ENCODE measurements at regions not wholly inside any gene's neighbourhood (a gene's known extent, or its start where the extent isn't known, plus 50 kb on each side); places are given as distances from the start of the nearest gene placed in this dataset.

DNA sequence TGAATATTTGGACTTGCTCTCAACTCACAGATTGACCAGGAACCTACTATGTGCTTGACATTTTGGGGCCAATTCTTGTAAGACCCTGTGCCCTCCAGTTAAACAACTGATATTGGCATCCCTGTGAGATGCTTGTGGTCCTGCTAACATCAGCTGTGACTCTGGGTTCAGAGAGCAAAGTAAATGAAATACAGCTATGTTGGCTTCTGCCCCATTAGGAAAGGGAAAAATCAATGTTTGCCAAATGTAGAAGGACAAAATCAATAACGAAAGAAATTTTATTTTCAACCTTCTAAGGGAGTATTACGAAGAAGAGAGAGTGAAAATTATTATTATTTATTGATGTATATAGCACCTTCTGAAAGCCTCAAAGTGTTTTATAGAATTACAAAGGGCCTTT is 266.9 kb upstream of the ARID1B start:
- DNase-seq = no peak

DNA sequence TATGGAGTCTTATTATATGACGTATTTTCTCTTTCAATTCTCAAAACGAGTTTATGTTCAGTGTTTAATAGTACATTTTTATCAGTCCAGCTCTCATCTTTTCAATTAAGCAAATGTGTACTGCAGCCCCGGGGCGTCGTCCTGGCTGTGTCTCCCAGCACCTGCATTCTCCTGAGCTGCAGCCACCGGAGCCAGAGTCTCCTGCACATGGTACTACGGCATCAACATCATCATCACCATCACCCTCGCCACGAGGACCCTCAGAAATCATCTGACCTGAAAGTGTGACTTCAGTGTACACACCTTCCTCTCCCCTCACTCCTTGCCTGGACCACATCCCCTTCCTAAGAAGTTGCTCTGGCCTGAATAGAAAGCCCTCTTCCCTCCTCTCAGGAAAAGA is 267.7 kb upstream of the ARID1B start:
- no peak for DNase-seq

- no peak for DNase-seq
Observed at GRCh38 chr6:156508923-156509322, 268.3 kb upstream of the ARID1B start.

GRCh38 chr6:156508126-156508525 is 269.1 kb upstream of the ARID1B start:
- no peak for DNase-seq

DNA sequence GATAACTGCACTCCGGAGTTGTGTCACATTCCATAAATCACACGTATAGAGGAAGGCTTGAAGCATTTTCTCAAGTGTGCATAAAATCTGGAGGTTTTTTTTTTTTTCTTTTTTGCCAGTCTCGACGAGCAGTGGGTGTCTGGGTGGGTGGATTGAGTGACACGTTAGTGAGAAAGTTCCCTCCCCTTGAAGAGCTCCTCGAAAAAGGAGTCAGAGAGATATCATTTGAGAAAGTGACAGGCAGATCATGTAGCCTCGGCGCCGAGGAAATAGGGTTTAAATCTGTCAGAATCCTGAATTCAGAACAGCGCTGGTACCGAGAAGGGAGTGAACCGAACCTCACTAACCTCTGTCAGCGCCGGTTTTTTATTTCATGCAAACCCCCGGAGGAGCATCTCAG is 269.5 kb upstream of the ARID1B start:
- no peak for DNase-seq

DNA sequence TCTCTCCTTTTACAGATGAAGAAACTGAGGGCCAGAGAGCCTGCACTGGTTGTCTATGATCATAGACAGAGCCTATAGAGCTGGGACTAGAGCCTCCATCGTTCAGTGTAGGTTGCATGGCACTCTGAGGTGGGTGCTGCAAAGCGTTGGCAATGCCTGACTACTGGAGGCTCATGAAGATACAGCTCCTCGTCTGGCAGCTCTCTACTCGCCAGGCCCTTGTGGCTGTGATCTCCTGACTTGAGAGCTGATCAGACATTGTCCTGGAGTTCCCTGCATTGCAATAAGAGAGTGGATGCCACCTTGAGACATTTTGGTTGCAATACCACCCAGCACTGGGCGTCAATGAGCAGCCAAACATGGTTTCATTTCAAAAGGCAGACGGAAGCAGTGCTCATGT is 270.1 kb upstream of the ARID1B start:
- DNase-seq = no peak

GRCh38 chr6:156502969-156503504 is 274.1 kb upstream of the ARID1B start:
- no peak for DNase-seq

- DNase-seq = no peak
Observed at GRCh38 chr6:156497618-156498017, 279.6 kb upstream of the ARID1B start.

DNA sequence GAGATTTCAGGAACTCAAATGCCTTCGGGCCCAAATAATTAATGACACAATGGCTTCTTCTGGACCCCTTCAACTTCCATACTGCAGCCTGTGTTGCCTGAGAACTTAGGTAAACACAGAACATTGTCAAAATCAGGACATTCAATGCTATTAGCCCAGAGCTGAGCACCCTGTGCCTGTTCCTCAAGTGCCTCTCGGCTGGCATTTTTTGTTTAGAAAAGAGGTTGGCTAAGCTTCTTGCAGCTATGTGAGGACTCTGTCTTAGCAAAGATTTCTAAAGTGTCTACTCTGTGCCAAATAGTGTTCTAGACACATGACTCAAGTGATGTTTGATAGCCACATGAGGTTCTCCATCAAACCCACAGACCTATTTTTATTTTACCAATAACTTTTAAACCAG is 289.3 kb upstream of the ARID1B start:
- no peak for DNase-seq

GRCh38 chr6:156485150-156485549 is 292.0 kb upstream of the ARID1B start:
- no peak for DNase-seq

- DNase-seq = no peak
Observed at GRCh38 chr6:156474507-156475120, 302.6 kb upstream of the ARID1B start.

DNA sequence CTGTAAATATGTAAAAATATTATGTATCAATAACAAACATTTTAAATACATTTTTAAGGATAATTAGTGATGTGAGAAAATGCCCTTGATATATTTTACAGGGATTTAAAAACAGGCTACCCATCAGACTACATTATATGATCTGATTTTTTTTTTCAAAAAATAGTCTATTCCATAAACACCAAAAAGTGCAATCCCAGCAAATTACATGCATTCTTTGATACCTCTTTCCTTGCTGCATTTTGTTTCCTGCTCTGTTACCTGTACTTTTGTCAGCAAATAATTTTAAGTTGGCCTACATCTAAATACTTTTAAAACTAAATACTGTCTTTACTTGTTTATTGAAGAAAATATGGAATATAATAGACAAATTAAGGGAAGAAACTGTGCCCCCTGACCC is 306.2 kb upstream of the ARID1B start:
- DNase-seq = no peak

GRCh38 chr6:156464100-156464878 is 312.9 kb upstream of the ARID1B start:
- no peak for DNase-seq

DNA sequence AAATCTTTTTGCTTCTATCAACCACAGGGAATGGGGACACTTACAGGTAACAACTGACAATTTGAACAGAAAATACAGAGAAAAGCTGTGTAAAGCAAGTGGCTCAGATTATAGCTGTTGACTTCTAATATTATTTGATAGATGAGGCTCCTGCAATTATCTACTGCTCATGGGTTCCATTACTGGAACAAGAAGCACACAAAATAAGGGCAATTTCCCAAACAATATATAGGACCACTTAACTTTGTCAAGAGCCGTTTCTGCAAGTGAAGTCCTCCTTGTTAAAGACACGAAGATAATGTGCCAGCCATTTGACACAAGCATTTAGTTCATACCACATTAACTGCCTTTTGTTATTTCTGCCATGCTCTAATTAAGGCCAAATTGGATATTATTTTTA is 315.5 kb upstream of the ARID1B start:
- no peak for DNase-seq

- no peak for DNase-seq
Observed at GRCh38 chr6:156457601-156458000, 319.6 kb upstream of the ARID1B start.

- DNase-seq = no peak
Observed at GRCh38 chr6:156455847-156456246, 321.3 kb upstream of the ARID1B start.

DNA sequence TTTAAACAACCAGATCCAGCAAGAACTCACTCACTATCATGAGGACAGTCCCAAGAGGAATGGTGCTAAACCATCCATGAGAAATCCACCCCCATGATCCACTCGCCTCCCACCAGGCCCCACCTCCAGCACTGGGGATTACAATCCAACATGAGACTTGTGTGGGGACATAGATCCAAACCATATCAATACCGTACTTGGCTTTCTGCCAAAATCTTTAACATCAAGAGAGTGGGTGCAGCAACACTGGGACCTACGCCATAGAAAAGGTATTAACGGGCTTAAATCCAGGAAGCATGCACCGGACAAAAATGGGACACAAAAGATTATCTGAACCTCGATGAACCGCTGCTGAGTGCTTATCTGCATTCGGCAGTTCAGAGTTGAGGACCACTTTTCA is 322.3 kb upstream of the ARID1B start:
- no peak for DNase-seq

GRCh38 chr6:156451726-156452125 is 325.5 kb upstream of the ARID1B start:
- DNase-seq = no peak

GRCh38 chr6:156451088-156451487 is 326.1 kb upstream of the ARID1B start:
- DNase-seq = no peak

- no peak for DNase-seq
Observed at GRCh38 chr6:156450421-156450820, 326.8 kb upstream of the ARID1B start.

DNA sequence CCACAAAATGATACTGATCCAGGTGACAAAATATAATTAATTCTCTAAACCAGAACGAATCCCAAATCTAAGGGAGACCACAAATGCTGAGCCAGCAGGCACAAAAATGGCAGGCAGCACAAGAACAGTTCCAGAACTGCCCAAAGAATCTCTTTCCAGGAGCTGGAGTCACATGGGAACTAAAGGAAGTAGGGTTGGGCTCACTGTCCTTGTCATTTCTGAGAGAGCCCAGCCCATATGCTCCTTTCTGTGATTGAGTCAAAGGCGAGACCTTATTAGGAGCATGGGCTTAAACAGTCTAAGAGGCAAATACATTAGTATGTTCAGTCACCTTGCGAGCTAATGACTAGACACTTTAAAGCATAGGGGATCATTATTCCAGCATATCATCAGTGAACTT is 327.6 kb upstream of the ARID1B start:
- no peak for DNase-seq

DNA sequence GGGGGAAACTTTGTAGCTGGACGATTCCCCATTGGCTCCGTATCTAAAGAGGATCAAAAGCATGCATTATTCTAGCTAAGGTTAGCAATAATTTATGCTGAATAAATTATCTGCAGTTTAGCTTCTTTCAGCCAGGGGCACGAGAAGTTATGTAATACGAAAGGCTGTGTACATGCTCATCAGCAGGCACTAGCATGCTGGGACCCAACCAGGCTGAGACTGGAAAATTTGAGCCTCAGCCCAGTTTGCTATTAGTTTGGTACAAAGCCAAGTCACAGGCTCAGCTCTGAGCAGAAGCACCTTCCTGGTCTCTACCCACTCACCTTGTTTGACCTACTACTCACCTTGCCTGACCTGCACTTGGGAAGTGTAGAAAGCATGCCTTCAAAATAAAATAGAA is 328.1 kb upstream of the ARID1B start:
- DNase-seq = no peak

GRCh38 chr6:156448579-156448978 is 328.6 kb upstream of the ARID1B start:
- no peak for DNase-seq

GRCh38 chr6:156440688-156441087 is 336.5 kb upstream of the ARID1B start:
- no peak for DNase-seq

Measured in hematopoietic multipotent progenitor cell treated with erythropoietin and hydrocortisone succinate and interleukin-3 and kit ligand, for 8 days (in vitro differentiated cells).